Gastroesophageal sphincter (tissue), 3 donors: ENCODE measurements at regions not wholly inside any gene's neighbourhood (a gene's known extent, or its start where the extent isn't known, plus 50 kb on each side); places are given as distances from the start of the nearest gene placed in this dataset.
"Not testable (repeated sequence)": the region's sequence is repeated elsewhere in the genome, so short reads cannot be mapped to it uniquely, and the experiment has no call there.

Source experiments
- EP300 ChIP-seq: sonication (generic); formaldehyde crosslinking; IDR thresholded peaks from one replicate; pipeline ENCODE4 v1.6.1; 2017; ENCODE audit warnings: antibody characterized with exemption, mild to moderate bottlenecking
- POLR2A ChIP-seq, 2 donors: fragments of 450-650 bp; IDR thresholded peaks; one replicate each; pipeline ENCODE4 v1.6.1; 2017; ENCODE audit warnings: antibody characterized with exemption in 2 of 2, mild to moderate bottlenecking in 2 of 2, moderate library complexity in 1 of 2
- POLR2AphosphoS5 ChIP-seq: sonication (generic); formaldehyde crosslinking; IDR thresholded peaks from one replicate; pipeline ENCODE4 v1.6.1; 2017; ENCODE audit warnings: antibody characterized with exemption
- TF ChIP-seq, protein P1 (sequence below), 4 experiments: fragments of 200-600 bp in 2 of 4; fragments of 450-650 bp in 2 of 4; sonication (generic) in 1 of 4; IDR thresholded peaks; one replicate each; pipeline ENCODE4 v1.5.1; 2017 to 2019; ENCODE audit warnings: antibody characterized with exemption in 4 of 4, mild to moderate bottlenecking in 2 of 4, moderate library complexity in 2 of 4

DNA sequence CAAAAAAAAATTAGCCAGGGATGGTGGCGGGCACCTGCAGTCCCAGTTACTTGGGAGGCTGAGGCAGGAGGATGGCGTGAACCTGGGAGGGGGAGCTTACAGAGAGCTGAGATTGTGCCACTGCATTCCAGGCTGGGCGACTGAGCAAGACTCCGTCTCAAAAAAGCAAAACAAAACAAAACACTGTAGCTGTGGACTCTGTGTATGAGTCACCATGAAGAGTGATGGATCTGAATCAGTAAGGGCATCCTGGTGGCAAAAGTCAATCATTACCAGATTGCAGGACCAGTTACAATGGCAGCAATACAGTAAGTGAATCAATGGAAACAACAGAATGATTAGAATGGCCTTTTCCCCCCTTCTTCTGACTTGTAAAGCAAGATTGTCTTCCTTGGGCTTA, 113.7 kb upstream of the CCDC180 start:
- TF ChIP-seq POLR2A (IDR thresholded peaks at IDR 0.05); POLR2AphosphoS5; EP300: not testable (repeated sequence)
- TF ChIP-seq, protein P1, sequence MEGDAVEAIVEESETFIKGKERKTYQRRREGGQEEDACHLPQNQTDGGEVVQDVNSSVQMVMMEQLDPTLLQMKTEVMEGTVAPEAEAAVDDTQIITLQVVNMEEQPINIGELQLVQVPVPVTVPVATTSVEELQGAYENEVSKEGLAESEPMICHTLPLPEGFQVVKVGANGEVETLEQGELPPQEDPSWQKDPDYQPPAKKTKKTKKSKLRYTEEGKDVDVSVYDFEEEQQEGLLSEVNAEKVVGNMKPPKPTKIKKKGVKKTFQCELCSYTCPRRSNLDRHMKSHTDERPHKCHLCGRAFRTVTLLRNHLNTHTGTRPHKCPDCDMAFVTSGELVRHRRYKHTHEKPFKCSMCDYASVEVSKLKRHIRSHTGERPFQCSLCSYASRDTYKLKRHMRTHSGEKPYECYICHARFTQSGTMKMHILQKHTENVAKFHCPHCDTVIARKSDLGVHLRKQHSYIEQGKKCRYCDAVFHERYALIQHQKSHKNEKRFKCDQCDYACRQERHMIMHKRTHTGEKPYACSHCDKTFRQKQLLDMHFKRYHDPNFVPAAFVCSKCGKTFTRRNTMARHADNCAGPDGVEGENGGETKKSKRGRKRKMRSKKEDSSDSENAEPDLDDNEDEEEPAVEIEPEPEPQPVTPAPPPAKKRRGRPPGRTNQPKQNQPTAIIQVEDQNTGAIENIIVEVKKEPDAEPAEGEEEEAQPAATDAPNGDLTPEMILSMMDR (IDR thresholded peaks at IDR 0.05), result not testable (repeated sequence)
